Suprapubic skin (tissue), 4 donors: ENCODE measurements at regions not wholly inside any gene's neighbourhood (a gene's known extent, or its start where the extent isn't known, plus 50 kb on each side); places are given as distances from the start of the nearest gene placed in this dataset.

Experiments used
- DNase-seq, 2 donors: peaks; one replicate each; pipeline ENCODE4 v3.0.0-alpha.2; 2019; ENCODE audit warnings: low spot score in 2 of 2
- H3K27ac ChIP-seq: fragments of 200-600 bp; sonication (generic); one replicate; pipeline ENCODE4 v1.5.1; 2019
- H3K27me3 ChIP-seq: fragments of 200-600 bp; sonication (generic); one replicate; pipeline ENCODE4 v1.5.1; 2019
- H3K36me3 ChIP-seq: fragments of 200-600 bp; sonication (generic); one replicate; pipeline ENCODE4 v1.5.1; 2019
- H3K4me1 ChIP-seq: fragments of 200-600 bp; sonication (generic); one replicate; pipeline ENCODE4 v1.5.1; 2019
- H3K4me3 ChIP-seq: fragments of 200-600 bp; sonication (generic); one replicate; pipeline ENCODE4 v1.5.1; 2019; ENCODE audit warnings: mild to moderate bottlenecking
- H3K9me3 ChIP-seq: fragments of 200-600 bp; sonication (generic); one replicate; pipeline ENCODE4 v1.5.1; 2019
- EP300 ChIP-seq: sonication (generic); formaldehyde crosslinking; IDR thresholded peaks from one replicate; pipeline ENCODE4 v1.6.1; 2017; ENCODE audit warnings: antibody characterized with exemption
- POLR2A ChIP-seq, 2 donors: fragments of 450-650 bp; IDR thresholded peaks; one replicate each; pipeline ENCODE4 v1.6.1; 2017; ENCODE audit warnings: antibody characterized with exemption in 2 of 2, mild to moderate bottlenecking in 2 of 2, moderate library complexity in 2 of 2
- POLR2AphosphoS5 ChIP-seq, 3 donors: sonication (generic); formaldehyde crosslinking; IDR thresholded peaks; one replicate each; pipeline ENCODE4 v1.6.1; 2017; ENCODE audit warnings: antibody characterized with exemption in 3 of 3
- WGBS: methylation state at CpG from one replicate; pipeline ENCODE4 v1.1.5; 2018; 5-methylcytosine and 5-hydroxymethylcytosine counted together
- TF ChIP-seq, protein P1 (sequence below), 2 donors: fragments of 200-600 bp in 1 of 2; fragments of 450-650 bp in 1 of 2; sonication (generic) in 1 of 2; IDR thresholded peaks; one replicate each; pipeline ENCODE4 v1.5.1; 2016 to 2019; ENCODE audit warnings: antibody characterized with exemption in 2 of 2, mild to moderate bottlenecking in 1 of 2, moderate library complexity in 1 of 2

- Histone ChIP-seq H3K27me3 (no peaks in the 10 kb centered on the region), H3K4me3 (no peak overlapping the region), H3K36me3 (no peaks in the 10 kb centered on the region), H3K27ac (no peak overlapping the region), H3K4me1 (peaks cover 9% of the 10 kb centered on the region), H3K9me3 (no peaks in the 10 kb centered on the region)
- WGBS: 42% methylated on average over 2 of the region's 2 CpGs
- DNase-seq: no peak
- TF ChIP-seq, protein P1, sequence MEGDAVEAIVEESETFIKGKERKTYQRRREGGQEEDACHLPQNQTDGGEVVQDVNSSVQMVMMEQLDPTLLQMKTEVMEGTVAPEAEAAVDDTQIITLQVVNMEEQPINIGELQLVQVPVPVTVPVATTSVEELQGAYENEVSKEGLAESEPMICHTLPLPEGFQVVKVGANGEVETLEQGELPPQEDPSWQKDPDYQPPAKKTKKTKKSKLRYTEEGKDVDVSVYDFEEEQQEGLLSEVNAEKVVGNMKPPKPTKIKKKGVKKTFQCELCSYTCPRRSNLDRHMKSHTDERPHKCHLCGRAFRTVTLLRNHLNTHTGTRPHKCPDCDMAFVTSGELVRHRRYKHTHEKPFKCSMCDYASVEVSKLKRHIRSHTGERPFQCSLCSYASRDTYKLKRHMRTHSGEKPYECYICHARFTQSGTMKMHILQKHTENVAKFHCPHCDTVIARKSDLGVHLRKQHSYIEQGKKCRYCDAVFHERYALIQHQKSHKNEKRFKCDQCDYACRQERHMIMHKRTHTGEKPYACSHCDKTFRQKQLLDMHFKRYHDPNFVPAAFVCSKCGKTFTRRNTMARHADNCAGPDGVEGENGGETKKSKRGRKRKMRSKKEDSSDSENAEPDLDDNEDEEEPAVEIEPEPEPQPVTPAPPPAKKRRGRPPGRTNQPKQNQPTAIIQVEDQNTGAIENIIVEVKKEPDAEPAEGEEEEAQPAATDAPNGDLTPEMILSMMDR (IDR thresholded peaks at IDR 0.05): no peak
Measured at GRCh38 chr5:110341836-110342235, 384.6 kb downstream of the TMEM232 start.

GRCh38 chr5:110342683-110343082 is 383.8 kb downstream of the TMEM232 start:
- no peak for TF ChIP-seq EP300
- TF ChIP-seq, protein P1 (IDR thresholded peaks at IDR 0.05): no peak
- TF ChIP-seq POLR2A (IDR thresholded peaks at IDR 0.05): no peak
- TF ChIP-seq POLR2AphosphoS5 (IDR thresholded peaks at IDR 0.05): no peak
- H3K27me3 ChIP-seq: no peaks in the 10 kb centered on the region
- H3K9me3 ChIP-seq: no peaks in the 10 kb centered on the region
- no peak overlapping the region for H3K27ac ChIP-seq
- H3K36me3 ChIP-seq: no peaks in the 10 kb centered on the region
- H3K4me3 ChIP-seq: no peak overlapping the region
- peaks cover 9% of the 10 kb centered on the region for H3K4me1 ChIP-seq
- WGBS: 24% methylated on average over 1 of the region's 1 CpG
- DNase-seq: no peak

DNA sequence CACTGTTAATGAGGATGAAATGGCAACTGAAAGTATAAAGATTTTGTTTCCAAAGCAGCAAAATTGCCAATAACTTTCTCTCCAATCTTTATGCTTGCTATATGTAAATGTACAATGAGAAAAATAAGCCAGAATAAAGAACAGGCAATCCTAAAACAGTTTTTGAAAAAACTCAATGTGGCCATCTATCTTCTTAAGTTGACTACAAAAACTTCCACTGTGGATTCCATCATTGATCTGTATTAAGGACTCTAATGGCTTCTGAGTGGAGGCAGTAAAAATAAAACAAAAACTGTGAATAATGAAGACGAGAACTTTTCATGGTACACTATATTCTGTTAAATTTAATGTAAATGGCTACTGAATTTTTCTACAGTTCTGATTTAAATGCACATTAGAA is 382.9 kb downstream of the TMEM232 start:
- Histone ChIP-seq H3K36me3 (no peaks in the 10 kb centered on the region), H3K4me3 (no peak overlapping the region), H3K4me1 (peaks cover 6% of the 10 kb centered on the region), H3K27me3 (no peaks in the 10 kb centered on the region), H3K27ac (no peak overlapping the region), H3K9me3 (no peaks in the 10 kb centered on the region)
- TF ChIP-seq, protein P1 (IDR thresholded peaks at IDR 0.05): no peak
- TF ChIP-seq POLR2A (IDR thresholded peaks at IDR 0.05): no peak
- no peak for TF ChIP-seq EP300
- no peak for TF ChIP-seq POLR2AphosphoS5 (IDR thresholded peaks at IDR 0.05)
- DNase-seq: no peak
- 92% methylated on average over 1 of the region's 1 CpG for WGBS

DNA sequence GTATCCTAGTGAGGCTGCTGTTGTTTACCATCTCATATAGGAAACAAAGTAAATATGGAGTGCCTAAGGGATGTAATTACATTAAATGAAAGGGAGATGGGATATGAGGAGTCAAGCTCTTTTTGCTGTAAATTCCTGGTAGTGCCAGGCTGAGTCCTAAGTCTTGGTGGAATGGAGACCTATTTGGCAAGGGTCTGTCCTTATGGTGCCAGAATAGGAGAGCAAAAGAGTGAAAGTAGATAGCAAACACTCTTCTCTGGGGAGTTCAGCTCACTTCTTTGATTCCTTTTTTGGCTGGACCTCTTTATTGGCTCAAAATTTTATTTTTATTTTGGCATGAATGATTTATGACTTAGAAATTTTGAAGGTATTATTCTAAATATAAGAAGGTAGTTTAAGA is 380.8 kb downstream of the TMEM232 start:
- no peak overlapping the region for H3K27ac ChIP-seq
- peaks cover 6% of the 10 kb centered on the region for H3K4me1 ChIP-seq
- no peaks in the 10 kb centered on the region for H3K36me3 ChIP-seq
- H3K9me3 ChIP-seq: no peaks in the 10 kb centered on the region
- DNase-seq: no peak
- no peaks in the 10 kb centered on the region for H3K27me3 ChIP-seq
- H3K4me3 ChIP-seq: no peak overlapping the region
- TF ChIP-seq EP300 (no peak), POLR2A (IDR thresholded peaks at IDR 0.05) (no peak), POLR2AphosphoS5 (IDR thresholded peaks at IDR 0.05) (no peak)
- TF ChIP-seq, protein P1 (IDR thresholded peaks at IDR 0.05): no peak

DNA sequence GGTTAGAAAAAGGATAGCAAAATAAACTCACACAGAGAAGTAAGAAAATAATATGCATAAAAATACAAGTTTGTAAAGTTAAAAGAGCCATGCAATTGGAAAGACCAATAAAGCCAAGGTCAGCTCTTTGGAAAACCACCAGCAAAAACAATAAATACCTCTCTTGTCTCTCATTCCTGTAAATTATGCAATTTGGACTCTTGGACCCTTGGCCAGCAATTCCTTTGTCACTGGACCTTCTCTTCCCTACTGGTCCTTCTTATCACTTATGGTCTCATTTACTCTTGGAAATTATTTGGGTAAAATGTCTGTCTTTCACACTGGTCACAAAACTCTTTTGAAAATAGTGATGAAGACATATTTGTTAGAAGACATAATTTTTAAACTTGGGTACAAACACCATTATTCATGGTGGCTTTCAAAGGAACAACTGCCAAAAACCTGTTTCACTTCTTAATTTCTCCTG is 379.5 kb downstream of the TMEM232 start:
- Histone ChIP-seq H3K4me1 (peaks cover 2% of the 10 kb centered on the region), H3K27me3 (no peaks in the 10 kb centered on the region), H3K36me3 (no peaks in the 10 kb centered on the region), H3K4me3 (no peak overlapping the region), H3K27ac (no peak overlapping the region), H3K9me3 (no peaks in the 10 kb centered on the region)
- TF ChIP-seq POLR2AphosphoS5 (IDR thresholded peaks at IDR 0.05): no peak
- TF ChIP-seq, protein P1 (IDR thresholded peaks at IDR 0.05): no peak
- TF ChIP-seq EP300: no peak
- TF ChIP-seq POLR2A (IDR thresholded peaks at IDR 0.05): no peak
- no peak for DNase-seq
